Right lobe of liver (tissue), 6 donors: ENCODE measurements at regions not wholly inside any gene's neighbourhood (a gene's known extent, or its start where the extent isn't known, plus 50 kb on each side); places are given as distances from the start of the nearest gene placed in this dataset.

Experiments
- ATAC-seq, 4 donors: fragments of 200-7000 bp; cut with Tn5 transposase; one replicate each; pipeline ENCODE4 v1.9.1; 2020; ENCODE audit warnings: mild to moderate bottlenecking in 4 of 4, moderate library complexity in 4 of 4
- DNase-seq, 3 donors: peaks; one replicate each; pipeline ENCODE4 v3.0.0-alpha.2; 2020
- H3K27ac ChIP-seq, 3 donors: fragments of 200-600 bp; one replicate each; pipeline ENCODE4 v1.8.0; 2022
- H3K27me3 ChIP-seq, 2 donors: fragments of 200-600 bp; one replicate each; pipeline ENCODE4 v1.8.0; 2022
- H3K36me3 ChIP-seq, 4 donors: fragments of 200-600 bp; sonication (generic) in 1 of 4; one replicate each; pipeline versions ENCODE4 v1.5.1 to v1.8.0; 2017 to 2022; ENCODE audit warnings: control low read depth in 1 of 4
- H3K4me1 ChIP-seq, 4 donors: fragments of 200-600 bp; sonication (generic) in 1 of 4; one replicate each; pipeline versions ENCODE4 v1.5.1 to v1.8.0; 2017 to 2022; ENCODE audit warnings: control low read depth in 1 of 4
- H3K4me3 ChIP-seq, 3 donors: fragments of 200-600 bp; one replicate each; pipeline ENCODE4 v1.8.0; 2022
- H3K9me3 ChIP-seq, 4 donors: fragments of 200-600 bp; sonication (generic) in 1 of 4; one replicate each; pipeline versions ENCODE4 v1.5.1 to v1.8.0; 2017 to 2022; ENCODE audit warnings: control low read depth in 1 of 4
- CTCF ChIP-seq, 4 donors: fragments of 200-600 bp in 3 of 4; fragments of 450-650 bp in 1 of 4; IDR thresholded peaks; one replicate each; pipeline versions ENCODE4 v1.5.1 to v1.8.0; 2016 to 2022; ENCODE audit warnings: antibody characterized with exemption in 4 of 4, mild to moderate bottlenecking in 2 of 4
- POLR2A ChIP-seq: fragments of 450-650 bp; IDR thresholded peaks from one replicate; pipeline ENCODE4 v1.6.1; 2017; ENCODE audit warnings: antibody characterized with exemption, mild to moderate bottlenecking
- WGBS: methylation state at CpG from one replicate; pipeline ENCODE4 v1.1.6; 2018; ENCODE audit warnings: low coverage, low lambda C conversion rate; ENCODE audit not compliant: insufficient coverage; ENCODE audit errors: missing lambda C conversion rate; 5-methylcytosine and 5-hydroxymethylcytosine counted together
- intact Hi-C, 2 donors: fragments of 100-400 bp; cut with DNase I; formaldehyde crosslinking; loops; one replicate each; pipeline versions ENCODE4 v1.11.2 to v1.14.1; 2022
- donor health status: DM: no; HTN: yes; CAD: no.
- donor health status: DM: no; HTN: no; CAD: no.
- donor health status: DM: no; HTN: no; CAD: no.
- donor health status: DM: no; HTN: yes; CAD: no.
- donor health status: DM: no; HTN: yes; CAD: no.

GRCh38 chr6:166820070-166820469 is 136.3 kb downstream of the RNASET2 start:
- ATAC-seq (no peak), DNase-seq (no peak)
- H3K4me3 ChIP-seq = no peak overlapping the region
- WGBS = 33% methylated on average over 1 of the region's 1 CpG
- TF ChIP-seq CTCF (IDR thresholded peaks at IDR 0.05) (no peak), POLR2A (no peak)
- H3K27ac ChIP-seq = no peak overlapping the region
- H3K27me3 ChIP-seq = no peaks in the 10 kb centered on the region
- H3K36me3 ChIP-seq = no peaks in the 10 kb centered on the region
- intact Hi-C loops = no loop called here
- H3K9me3 ChIP-seq = no peaks in the 10 kb centered on the region
- no peaks in the 10 kb centered on the region for H3K4me1 ChIP-seq

GRCh38 chr6:166815629-166816028 is 140.7 kb downstream of the RNASET2 start:
- intact Hi-C loops = no loop called here
- Histone ChIP-seq H3K9me3 (no peaks in the 10 kb centered on the region), H3K27me3 (no peaks in the 10 kb centered on the region), H3K36me3 (no peaks in the 10 kb centered on the region), H3K4me1 (no peaks in the 10 kb centered on the region), H3K27ac (no peak overlapping the region), H3K4me3 (no peak overlapping the region)
- WGBS = 44% methylated on average over 4 of the region's 4 CpGs
- TF ChIP-seq POLR2A (no peak), CTCF (IDR thresholded peaks at IDR 0.05) (no peak)
- no peak for ATAC-seq
- no peak for DNase-seq

GRCh38 chr6:166814390-166814789 is 142.0 kb downstream of the RNASET2 start:
- intact Hi-C loops = no loop called here
- no peaks in the 10 kb centered on the region for H3K4me1 ChIP-seq
- H3K36me3 ChIP-seq = no peaks in the 10 kb centered on the region
- H3K9me3 ChIP-seq = no peaks in the 10 kb centered on the region
- no peak for TF ChIP-seq POLR2A
- no peak for TF ChIP-seq CTCF (IDR thresholded peaks at IDR 0.05)
- H3K27me3 ChIP-seq = no peaks in the 10 kb centered on the region
- 79% methylated on average over 6 of the region's 7 CpGs for WGBS
- H3K4me3 ChIP-seq = no peak overlapping the region
- DNase-seq (no peak), ATAC-seq (no peak)
- H3K27ac ChIP-seq = no peak overlapping the region

GRCh38 chr6:166813461-166813860 is 142.9 kb downstream of the RNASET2 start:
- Histone ChIP-seq H3K36me3 (no peaks in the 10 kb centered on the region), H3K27ac (no peak overlapping the region), H3K27me3 (no peaks in the 10 kb centered on the region), H3K9me3 (no peaks in the 10 kb centered on the region), H3K4me1 (no peaks in the 10 kb centered on the region), H3K4me3 (no peak overlapping the region)
- TF ChIP-seq POLR2A (no peak), CTCF (IDR thresholded peaks at IDR 0.05) (no peak)
- WGBS = 84% methylated on average over 4 of the region's 4 CpGs
- DNase-seq = no peak
- intact Hi-C loops = no loop called here
- no peak for ATAC-seq

- H3K4me3 ChIP-seq = no peak overlapping the region
- TF ChIP-seq POLR2A (no peak), CTCF (IDR thresholded peaks at IDR 0.05) (no peak)
- H3K27me3 ChIP-seq = no peaks in the 10 kb centered on the region
- H3K9me3 ChIP-seq = peaks cover 0 to 10% (median 0%) of the 10 kb centered on the region in 4 donors
- intact Hi-C loops = no loop called here
- ATAC-seq (no peak), DNase-seq (no peak)
- no peaks in the 10 kb centered on the region for H3K36me3 ChIP-seq
- no peak overlapping the region for H3K27ac ChIP-seq
- H3K4me1 ChIP-seq = no peaks in the 10 kb centered on the region
- WGBS = 80% methylated on average over 6 of the region's 6 CpGs
Observed at GRCh38 chr6:166810864-166811263, 145.5 kb downstream of the RNASET2 start.
